Spleen (tissue), 7 donors: ENCODE measurements at regions not wholly inside any gene's neighbourhood (a gene's known extent, or its start where the extent isn't known, plus 50 kb on each side); places are given as distances from the start of the nearest gene placed in this dataset.

Source experiments
- POLR2A ChIP-seq, 3 donors: fragments of 450-650 bp; IDR thresholded peaks; one replicate each; pipeline ENCODE4 v1.5.1; 2017; ENCODE audit warnings: antibody characterized with exemption in 3 of 3, mild to moderate bottlenecking in 1 of 3
- POLR2AphosphoS5 ChIP-seq, 3 donors: sonication (generic); formaldehyde crosslinking; IDR thresholded peaks; one replicate each; pipeline ENCODE4 v1.5.1; 2017; ENCODE audit warnings: antibody characterized with exemption in 3 of 3
- TF ChIP-seq, protein P1 (sequence below), 11 experiments: fragments of 200-600 bp in 7 of 11; fragments of 450-650 bp in 4 of 11; sonication (generic) in 4 of 11; IDR thresholded peaks in 8 of 11; conservative IDR thresholded peaks in 3 of 11; 1 replicate in 7 of 11; 2 replicates in 4 of 11; pipeline versions ENCODE4 v1.4.0 to v1.8.0; 2016 to 2021; ENCODE audit warnings: antibody characterized with exemption in 11 of 11, inconsistent platforms in 4 of 11, mild to moderate bottlenecking in 1 of 11
- donor health status: DM: no; HTN: no; CAD: no; lungs with moderate emphysema.
- donor health status: DM: no; HTN: no; CAD: no.
- donor health status: DM: no; HTN: no; CAD: no.

DNA sequence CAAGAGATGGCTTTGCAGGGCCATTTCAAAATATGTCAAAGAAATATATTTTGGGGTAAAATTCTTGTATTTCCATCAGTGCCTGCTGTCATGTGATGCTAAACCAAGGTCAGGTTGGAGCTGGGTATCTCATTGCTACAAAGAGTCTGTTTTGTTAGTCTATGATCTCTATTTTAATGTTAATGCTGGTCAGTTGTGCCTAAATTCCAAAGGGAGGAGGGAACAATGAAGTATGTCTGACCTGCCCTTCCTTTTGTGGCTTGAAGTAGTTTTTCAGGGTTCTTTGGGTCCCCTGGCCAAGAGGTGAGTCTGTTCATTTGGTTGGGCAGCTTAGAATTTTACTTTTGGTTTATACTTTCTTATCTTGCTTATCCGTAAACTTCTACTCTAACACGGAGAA lies 61.6 kb upstream of the DYNAP start:
- TF ChIP-seq, protein P1, sequence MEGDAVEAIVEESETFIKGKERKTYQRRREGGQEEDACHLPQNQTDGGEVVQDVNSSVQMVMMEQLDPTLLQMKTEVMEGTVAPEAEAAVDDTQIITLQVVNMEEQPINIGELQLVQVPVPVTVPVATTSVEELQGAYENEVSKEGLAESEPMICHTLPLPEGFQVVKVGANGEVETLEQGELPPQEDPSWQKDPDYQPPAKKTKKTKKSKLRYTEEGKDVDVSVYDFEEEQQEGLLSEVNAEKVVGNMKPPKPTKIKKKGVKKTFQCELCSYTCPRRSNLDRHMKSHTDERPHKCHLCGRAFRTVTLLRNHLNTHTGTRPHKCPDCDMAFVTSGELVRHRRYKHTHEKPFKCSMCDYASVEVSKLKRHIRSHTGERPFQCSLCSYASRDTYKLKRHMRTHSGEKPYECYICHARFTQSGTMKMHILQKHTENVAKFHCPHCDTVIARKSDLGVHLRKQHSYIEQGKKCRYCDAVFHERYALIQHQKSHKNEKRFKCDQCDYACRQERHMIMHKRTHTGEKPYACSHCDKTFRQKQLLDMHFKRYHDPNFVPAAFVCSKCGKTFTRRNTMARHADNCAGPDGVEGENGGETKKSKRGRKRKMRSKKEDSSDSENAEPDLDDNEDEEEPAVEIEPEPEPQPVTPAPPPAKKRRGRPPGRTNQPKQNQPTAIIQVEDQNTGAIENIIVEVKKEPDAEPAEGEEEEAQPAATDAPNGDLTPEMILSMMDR (IDR thresholded peaks at IDR 0.05 in 8 of 11, conservative IDR thresholded peaks at IDR 0.05 in 3 of 11), result no peak
- TF ChIP-seq POLR2AphosphoS5 (IDR thresholded peaks at IDR 0.05) (no peak), POLR2A (IDR thresholded peaks at IDR 0.05) (no peak)
